H7 (cell line): ENCODE measurements at regions not wholly inside any gene's neighbourhood (a gene's known extent, or its start where the extent isn't known, plus 50 kb on each side); places are given as distances from the start of the nearest gene placed in this dataset.

Source experiments
- DNase-seq: peaks from one replicate; pipeline ENCODE4 v3.0.0; 2012
- H3K27me3 ChIP-seq: 2 replicates; pipeline ENCODE4 v1.6.0; 2011; ENCODE audit warnings: mild to moderate bottlenecking, low read length; ENCODE audit not compliant: control insufficient read depth, insufficient read depth
- H3K36me3 ChIP-seq: replicated peaks from 2 replicates; pipeline ENCODE4 v1.5.1; 2011; ENCODE audit warnings: low read length; ENCODE audit not compliant: control insufficient read depth, insufficient read depth
- H3K4me3 ChIP-seq: 2 replicates; pipeline ENCODE4 v1.5.1; 2011; ENCODE audit warnings: low read depth, mild to moderate bottlenecking, control low read depth, low read length, moderate library complexity; ENCODE audit not compliant: insufficient read depth

- Histone ChIP-seq H3K27me3 (no peaks in the 10 kb centered on the region), H3K4me3 (no peak overlapping the region)
- no peak for DNase-seq
Measured at GRCh38 chr4:16993956-16994840, 95.8 kb upstream of the LDB2 start.

GRCh38 chr4:16992566-16993225, 94.3 kb upstream of the LDB2 start:
- no peaks in the 10 kb centered on the region for H3K36me3 ChIP-seq
- no peak for DNase-seq

More at GRCh38 chr4:16993956-16994840, 95.8 kb upstream of the LDB2 start:
- no peaks in the 10 kb centered on the region for H3K36me3 ChIP-seq

GRCh38 chr4:16991450-16991849, 93.0 kb upstream of the LDB2 start:
- no peaks in the 10 kb centered on the region for H3K27me3 ChIP-seq
- DNase-seq = no peak
- H3K4me3 ChIP-seq = no peak overlapping the region
- H3K36me3 ChIP-seq = no peaks in the 10 kb centered on the region

More at GRCh38 chr4:16992566-16993225, 94.3 kb upstream of the LDB2 start:
- no peaks in the 10 kb centered on the region for H3K27me3 ChIP-seq
- no peak overlapping the region for H3K4me3 ChIP-seq

GRCh38 chr4:16989371-16989770, 90.9 kb upstream of the LDB2 start:
- H3K4me3 ChIP-seq = no peak overlapping the region
- no peaks in the 10 kb centered on the region for H3K27me3 ChIP-seq
- H3K36me3 ChIP-seq = no peaks in the 10 kb centered on the region
- DNase-seq = no peak

GRCh38 chr4:16988814-16989213, 90.4 kb upstream of the LDB2 start:
- Histone ChIP-seq H3K4me3 (no peak overlapping the region), H3K36me3 (no peaks in the 10 kb centered on the region), H3K27me3 (no peaks in the 10 kb centered on the region)
- no peak for DNase-seq

- Histone ChIP-seq H3K4me3 (no peak overlapping the region), H3K36me3 (no peaks in the 10 kb centered on the region), H3K27me3 (no peaks in the 10 kb centered on the region)
- no peak for DNase-seq
Measured at GRCh38 chr4:16977081-16977480, 78.6 kb upstream of the LDB2 start.

GRCh38 chr4:16969696-16970135, 71.3 kb upstream of the LDB2 start:
- Histone ChIP-seq H3K4me3 (no peak overlapping the region), H3K36me3 (no peaks in the 10 kb centered on the region), H3K27me3 (no peaks in the 10 kb centered on the region)
- no peak for DNase-seq

- Histone ChIP-seq H3K4me3 (no peak overlapping the region), H3K36me3 (no peaks in the 10 kb centered on the region), H3K27me3 (no peaks in the 10 kb centered on the region)
- no peak for DNase-seq
Measured at GRCh38 chr4:16967722-16968121, 69.3 kb upstream of the LDB2 start.

GRCh38 chr4:16959305-16959704, 60.9 kb upstream of the LDB2 start:
- H3K36me3 ChIP-seq = no peaks in the 10 kb centered on the region
- no peak for DNase-seq
- no peak overlapping the region for H3K4me3 ChIP-seq
- no peaks in the 10 kb centered on the region for H3K27me3 ChIP-seq

GRCh38 chr4:16952896-16953630, 54.6 kb upstream of the LDB2 start:
- H3K4me3 ChIP-seq = no peak overlapping the region
- H3K27me3 ChIP-seq = no peaks in the 10 kb centered on the region
- no peak for DNase-seq
- no peaks in the 10 kb centered on the region for H3K36me3 ChIP-seq

- Histone ChIP-seq H3K27me3 (no peaks in the 10 kb centered on the region), H3K4me3 (no peak overlapping the region), H3K36me3 (no peaks in the 10 kb centered on the region)
- DNase-seq = no peak
Measured at GRCh38 chr4:16952462-16952871, 54.0 kb upstream of the LDB2 start.
